GM10266 (cell line): ENCODE measurements at regions not wholly inside any gene's neighbourhood (a gene's known extent, or its start where the extent isn't known, plus 50 kb on each side); places are given as distances from the start of the nearest gene placed in this dataset.

Source experiments
- DNase-seq: peaks from one replicate; pipeline ENCODE4 v3.0.0; 2012; ENCODE audit errors: extremely low spot score
- CTCF ChIP-seq: IDR thresholded peaks from 2 replicates; pipeline ENCODE4 v1.5.1; 2012; ENCODE audit warnings: mild to moderate bottlenecking, low read depth; ENCODE audit not compliant: control insufficient read depth, insufficient read depth; ENCODE audit errors: missing control alignments

DNA sequence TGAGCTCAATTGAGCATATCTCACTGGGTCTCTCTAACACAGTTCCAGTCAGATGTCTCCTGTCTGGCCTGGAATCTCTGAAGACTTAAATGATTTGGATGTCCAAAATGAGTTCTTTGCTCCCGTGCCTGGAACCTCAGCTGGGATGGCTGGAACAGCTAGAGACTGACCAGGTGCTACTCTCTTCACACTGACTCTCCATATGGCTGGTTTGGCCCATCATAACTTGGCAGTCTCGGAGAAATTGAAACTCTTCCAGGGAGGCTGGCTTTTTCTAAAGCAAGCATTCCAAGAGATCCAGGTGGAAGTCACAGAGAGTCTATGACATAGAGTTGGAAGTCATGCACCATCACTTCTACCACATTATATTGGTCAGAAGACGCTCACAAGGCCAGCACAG is 129.6 kb upstream of the NOL4 start:
- TF ChIP-seq CTCF: no peak
- DNase-seq: no peak

DNA sequence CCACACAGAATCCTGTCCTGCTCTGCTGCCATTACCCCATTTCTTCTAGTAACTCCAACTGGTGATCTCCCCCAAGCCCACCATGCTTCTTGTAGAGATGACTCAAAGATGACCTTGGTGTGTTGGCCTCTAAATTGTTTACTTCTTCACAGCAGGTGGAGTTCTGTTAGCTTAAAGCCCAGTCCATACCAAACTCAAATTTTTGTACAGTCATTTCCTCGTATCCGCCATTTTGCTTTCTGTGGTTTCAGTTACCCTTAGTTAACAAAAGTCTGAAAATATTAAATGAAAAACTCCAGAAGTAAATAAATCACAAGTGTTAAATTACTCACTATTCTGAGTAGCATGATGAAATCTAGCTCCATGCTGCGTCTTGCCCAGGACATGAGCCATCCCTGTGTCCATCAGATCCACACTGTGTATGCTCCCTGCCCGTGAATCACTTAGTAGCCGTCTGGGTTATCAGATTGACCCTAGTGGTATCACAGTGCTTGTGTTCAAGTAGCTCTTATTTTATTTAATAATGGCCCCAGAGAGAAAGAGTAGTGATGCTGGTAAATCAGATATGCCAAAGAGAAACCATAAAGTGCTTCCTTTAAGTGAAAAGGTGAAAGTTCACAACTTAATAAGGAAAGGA is 133.3 kb upstream of the NOL4 start:
- DNase-seq: no peak
- no peak for TF ChIP-seq CTCF

GRCh38 chr18:34358923-34359322 is 134.2 kb upstream of the NOL4 start:
- no peak for TF ChIP-seq CTCF
- peak; percentile 40 for DNase-seq

- TF ChIP-seq CTCF: no peak
- DNase-seq: no peak
Measured at GRCh38 chr18:34364699-34365098, 140.0 kb upstream of the NOL4 start.

GRCh38 chr18:34370704-34371395 is 146.1 kb upstream of the NOL4 start:
- no peak for DNase-seq
- no peak for TF ChIP-seq CTCF

DNA sequence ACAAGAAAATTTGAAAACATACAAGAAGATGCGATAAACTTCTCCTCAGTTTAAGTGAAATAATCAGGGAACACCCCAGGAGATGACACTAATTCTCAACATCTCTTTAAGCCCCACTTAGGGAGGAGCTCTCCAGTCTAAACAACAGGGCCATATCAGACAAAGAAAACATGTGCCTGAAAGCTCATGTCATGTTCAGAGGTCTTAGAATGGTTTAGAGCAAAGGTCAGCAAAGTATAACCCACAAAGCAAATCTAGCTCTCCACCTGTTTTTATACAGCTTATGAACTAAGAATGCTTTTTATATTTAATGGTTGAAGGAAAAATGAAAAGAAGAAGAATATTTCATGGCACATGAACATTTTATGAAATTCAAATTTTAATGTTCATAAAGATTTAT is 155.6 kb upstream of the NOL4 start:
- DNase-seq: no peak
- TF ChIP-seq CTCF: no peak

GRCh38 chr18:34385311-34385710 is 160.6 kb upstream of the NOL4 start:
- TF ChIP-seq CTCF: no peak
- no peak for DNase-seq
